Body of pancreas (tissue), 4 donors: ENCODE measurements at regions not wholly inside any gene's neighbourhood (a gene's known extent, or its start where the extent isn't known, plus 50 kb on each side); places are given as distances from the start of the nearest gene placed in this dataset.

ENCODE experiments used
- ATAC-seq: fragments of 150-250 bp; one replicate; pipeline ENCODE4 v1.9.1; 2016
- DNase-seq, 4 donors: peaks; one replicate each; pipeline ENCODE4 v3.0.0-alpha.2; 2019
- H3K27ac ChIP-seq, 4 donors: fragments of 200-600 bp; sonication (generic); 1 replicate in 3 of 4; 2 replicates in 1 of 4; pipeline versions ENCODE4 v1.5.1 to v1.6.1; 2016 to 2019; ENCODE audit warnings: mild to moderate bottlenecking in 1 of 4, mixed read lengths in 1 of 4, moderate library complexity in 1 of 4
- H3K27me3 ChIP-seq, 2 donors: fragments of 200-600 bp; sonication (generic); one replicate each; pipeline ENCODE4 v1.6.0; 2016; ENCODE audit warnings: mild to moderate bottlenecking in 1 of 2
- H3K36me3 ChIP-seq, 2 donors: fragments of 200-600 bp; sonication (generic); replicated peaks in 1 of 2; 2 replicates each; pipeline ENCODE4 v1.5.1; 2016; ENCODE audit warnings: low read depth in 2 of 2; ENCODE audit not compliant: insufficient read depth in 1 of 2
- H3K4me1 ChIP-seq: fragments of 200-600 bp; sonication (generic); one replicate; pipeline ENCODE4 v1.6.0; 2016
- H3K4me3 ChIP-seq, 2 donors: fragments of 200-600 bp; sonication (generic); 1 replicate in 1 of 2; 2 replicates in 1 of 2; pipeline ENCODE4 v1.5.1; 2016 to 2019
- H3K9me3 ChIP-seq, 3 donors: fragments of 200-600 bp; sonication (generic); 1 replicate in 2 of 3; 2 replicates in 1 of 3; pipeline ENCODE4 v1.5.1; 2016
- POLR2A ChIP-seq, 3 donors: fragments of 450-650 bp; IDR thresholded peaks; one replicate each; pipeline ENCODE4 v1.6.1; 2016; ENCODE audit warnings: antibody characterized with exemption in 3 of 3, mild to moderate bottlenecking in 2 of 3
- WGBS, 2 donors: methylation state at CpG; one replicate each; pipeline ENCODE4 v1.1.5; 2017; 5-methylcytosine and 5-hydroxymethylcytosine counted together
- intact Hi-C: fragments of 100-400 bp; cut with DNase I; formaldehyde crosslinking; loops from one replicate; pipeline ENCODE4 v1.15.1; 2023
- TF ChIP-seq, protein P1 (sequence below), 7 experiments: fragments of 450-650 bp in 4 of 7; fragments of 200-600 bp in 3 of 7; sonication (generic) in 3 of 7; IDR thresholded peaks; one replicate each; pipeline ENCODE4 v1.5.1; 2016 to 2019; ENCODE audit warnings: antibody characterized with exemption in 7 of 7

DNA sequence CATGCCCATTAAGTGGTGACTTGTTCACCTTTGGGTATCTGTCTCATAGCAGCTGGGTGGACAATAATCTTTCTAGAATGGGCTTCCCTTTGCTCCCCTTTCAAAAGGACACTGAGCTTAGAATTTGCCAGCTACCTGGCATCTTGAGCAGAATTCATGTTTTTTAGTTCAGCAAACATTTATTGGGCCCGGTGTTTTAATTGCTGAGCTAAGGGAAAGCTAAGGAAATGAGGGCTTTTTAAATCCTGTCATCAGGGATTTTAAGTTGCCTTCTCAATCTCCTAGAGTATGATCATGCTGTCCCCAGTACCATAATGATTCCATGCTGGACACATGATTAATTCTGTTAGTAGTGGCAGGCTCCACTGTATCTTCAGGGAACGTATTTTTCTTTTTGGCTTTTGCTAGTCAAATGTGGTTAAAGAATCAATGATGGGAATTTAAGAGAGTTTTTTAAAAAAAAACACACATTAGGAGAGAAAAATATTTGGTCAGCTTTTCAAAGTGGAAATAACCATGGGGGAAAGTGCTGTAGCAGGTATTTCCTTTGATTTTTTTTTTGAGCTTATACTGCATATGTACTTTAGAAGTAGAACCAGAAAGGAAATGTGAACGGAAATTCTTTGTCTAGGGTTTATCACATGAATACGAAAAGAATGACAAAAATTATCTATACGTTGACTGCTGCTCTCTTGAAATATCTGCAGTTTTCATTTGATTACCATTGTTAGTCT, 208.9 kb downstream of the CLCN4 start:
- no peak for TF ChIP-seq POLR2A (IDR thresholded peaks at IDR 0.05)
- TF ChIP-seq, protein P1, sequence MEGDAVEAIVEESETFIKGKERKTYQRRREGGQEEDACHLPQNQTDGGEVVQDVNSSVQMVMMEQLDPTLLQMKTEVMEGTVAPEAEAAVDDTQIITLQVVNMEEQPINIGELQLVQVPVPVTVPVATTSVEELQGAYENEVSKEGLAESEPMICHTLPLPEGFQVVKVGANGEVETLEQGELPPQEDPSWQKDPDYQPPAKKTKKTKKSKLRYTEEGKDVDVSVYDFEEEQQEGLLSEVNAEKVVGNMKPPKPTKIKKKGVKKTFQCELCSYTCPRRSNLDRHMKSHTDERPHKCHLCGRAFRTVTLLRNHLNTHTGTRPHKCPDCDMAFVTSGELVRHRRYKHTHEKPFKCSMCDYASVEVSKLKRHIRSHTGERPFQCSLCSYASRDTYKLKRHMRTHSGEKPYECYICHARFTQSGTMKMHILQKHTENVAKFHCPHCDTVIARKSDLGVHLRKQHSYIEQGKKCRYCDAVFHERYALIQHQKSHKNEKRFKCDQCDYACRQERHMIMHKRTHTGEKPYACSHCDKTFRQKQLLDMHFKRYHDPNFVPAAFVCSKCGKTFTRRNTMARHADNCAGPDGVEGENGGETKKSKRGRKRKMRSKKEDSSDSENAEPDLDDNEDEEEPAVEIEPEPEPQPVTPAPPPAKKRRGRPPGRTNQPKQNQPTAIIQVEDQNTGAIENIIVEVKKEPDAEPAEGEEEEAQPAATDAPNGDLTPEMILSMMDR (IDR thresholded peaks at IDR 0.05), result no peak
- Histone ChIP-seq H3K4me3 (no peak overlapping the region), H3K9me3 (no peaks in the 10 kb centered on the region), H3K27me3 (no peaks in the 10 kb centered on the region), H3K27ac (no peak overlapping the region), H3K4me1 (no peaks in the 10 kb centered on the region), H3K36me3 (no peaks in the 10 kb centered on the region)
- WGBS, 2 donors, result 60 to 65% methylated on average over 5 of the region's 5 CpGs
- DNase-seq (no peak), ATAC-seq (no peak)
- intact Hi-C loops, result no loop called here

GRCh38 chrX:10367406-10367805, 210.6 kb downstream of the CLCN4 start:
- Histone ChIP-seq H3K27me3 (no peaks in the 10 kb centered on the region), H3K36me3 (no peaks in the 10 kb centered on the region), H3K27ac (no peak overlapping the region), H3K9me3 (no peaks in the 10 kb centered on the region), H3K4me1 (no peaks in the 10 kb centered on the region), H3K4me3 (no peak overlapping the region)
- intact Hi-C loops, result no loop called here
- ATAC-seq (no peak), DNase-seq (no peak)
- TF ChIP-seq POLR2A (IDR thresholded peaks at IDR 0.05), result no peak
- TF ChIP-seq, protein P1 (IDR thresholded peaks at IDR 0.05), result no peak
- WGBS, 2 donors, result 64 to 67% methylated on average over 5 of the region's 5 CpGs

DNA sequence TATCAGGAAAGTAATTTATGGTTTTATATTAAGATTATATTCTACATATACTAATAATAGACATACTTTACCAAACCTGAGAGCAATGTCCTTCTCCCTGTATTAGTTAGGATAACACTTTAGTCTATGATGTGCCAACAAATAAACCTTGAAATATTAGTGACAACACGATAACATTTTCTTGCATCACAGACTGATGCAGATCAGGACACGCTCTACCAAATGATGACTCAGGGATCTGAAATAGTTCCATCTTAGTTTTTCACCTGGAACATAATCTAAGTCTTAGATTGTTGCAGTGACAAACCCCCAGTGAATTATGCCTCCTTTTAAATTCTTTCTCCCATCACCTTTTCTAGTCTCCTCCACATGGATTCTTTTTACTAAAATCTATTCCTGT, 214.2 kb downstream of the CLCN4 start:
- TF ChIP-seq, protein P1 (IDR thresholded peaks at IDR 0.05), result no peak
- TF ChIP-seq POLR2A (IDR thresholded peaks at IDR 0.05), result no peak
- WGBS, 2 donors, result 62 to 82% methylated on average over 2 of the region's 2 CpGs
- H3K4me3 ChIP-seq, result no peak overlapping the region
- H3K4me1 ChIP-seq, result no peaks in the 10 kb centered on the region
- no peak overlapping the region for H3K27ac ChIP-seq
- ATAC-seq (no peak), DNase-seq (no peak)
- no peaks in the 10 kb centered on the region for H3K36me3 ChIP-seq
- H3K27me3 ChIP-seq, result no peaks in the 10 kb centered on the region
- H3K9me3 ChIP-seq, result no peaks in the 10 kb centered on the region
- intact Hi-C loops, result no loop called here

DNA sequence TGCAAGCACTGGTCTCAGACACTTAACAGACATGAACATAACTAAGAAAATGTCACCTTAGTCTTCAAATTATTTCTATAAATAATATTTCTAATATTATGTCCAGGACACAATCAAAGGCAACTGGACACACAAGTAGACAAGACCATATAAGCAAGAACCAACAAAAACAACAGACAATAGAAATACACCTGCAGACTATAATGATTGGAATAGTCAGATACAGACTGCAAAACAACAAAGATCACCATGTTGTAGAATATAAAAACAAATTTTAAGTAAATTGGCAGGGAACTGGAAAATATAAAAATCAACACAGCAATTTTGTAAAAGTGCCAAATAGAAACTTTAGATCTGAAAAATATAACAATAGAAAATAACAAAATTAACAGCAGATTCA, 220.7 kb downstream of the CLCN4 start:
- H3K27me3 ChIP-seq, result no peaks in the 10 kb centered on the region
- DNase-seq, result no peak
- H3K36me3 ChIP-seq, result no peaks in the 10 kb centered on the region
- no peak overlapping the region for H3K4me3 ChIP-seq
- TF ChIP-seq, protein P1 (IDR thresholded peaks at IDR 0.05), result no peak
- TF ChIP-seq POLR2A (IDR thresholded peaks at IDR 0.05), result no peak
- ATAC-seq, result no peak
- intact Hi-C loops, result no loop called here
- no peak overlapping the region for H3K27ac ChIP-seq
- H3K9me3 ChIP-seq, result no peaks in the 10 kb centered on the region
- no peaks in the 10 kb centered on the region for H3K4me1 ChIP-seq

GRCh38 chrX:10379878-10380277, 223.1 kb downstream of the CLCN4 start:
- no peak overlapping the region for H3K4me3 ChIP-seq
- H3K27me3 ChIP-seq, result no peaks in the 10 kb centered on the region
- no peaks in the 10 kb centered on the region for H3K4me1 ChIP-seq
- ATAC-seq (no peak), DNase-seq (no peak)
- 35 to 41% methylated on average over 3 of the region's 3 CpGs for WGBS, 2 donors
- no peaks in the 10 kb centered on the region for H3K36me3 ChIP-seq
- H3K9me3 ChIP-seq, result no peaks in the 10 kb centered on the region
- TF ChIP-seq, protein P1 (IDR thresholded peaks at IDR 0.05), result no peak
- no peak overlapping the region for H3K27ac ChIP-seq
- intact Hi-C loops, result no loop called here
